GM12878 (cell line): ENCODE measurements at regions not wholly inside any gene's neighbourhood (a gene's known extent, or its start where the extent isn't known, plus 50 kb on each side); places are given as distances from the start of the nearest gene placed in this dataset.

Source experiments
- ATAC-seq: fragments of 200-7000 bp; cut with Tn5 transposase; 3 replicates; pipeline ENCODE4 v1.9.1; 2020; ENCODE audit warnings: mild to moderate bottlenecking, moderate library complexity
- BruUV-seq: library from RNA; stranded (reverse); fragments of 400-500 nt; replicated peaks from 2 replicates; lab custom pipeline; 2021; lab: Mats Ljungman, UMichigan
- CTCF ChIA-PET: fragments of 300-600 bp; sonication (Branson Sonifier 250); formaldehyde crosslinking; extraction: SDS; loops from one replicate; lab custom pipeline; 2021; ENCODE audit warnings: inconsistent platforms; lab: Yijun Ruan, JAX
- POLR2A ChIA-PET: fragments of 350-600 bp; formaldehyde crosslinking; extraction: SDS; loops from one replicate; lab custom pipeline; 2021; ENCODE audit warnings: inconsistent platforms; lab: Charles Lee
- RAD21 ChIA-PET: fragments of 300-600 bp; sonication (Branson Sonifier 250); formaldehyde crosslinking; loops from one replicate; lab custom pipeline; 2023; ENCODE audit warnings: antibody characterized with exemption; ENCODE audit not compliant: unreplicated experiment; lab: Charles Lee
- SMC1A ChIA-PET: fragments of 300-600 bp; sonication (Branson Sonifier 250); formaldehyde crosslinking; loops from one replicate; lab custom pipeline; 2023; ENCODE audit not compliant: unreplicated experiment, uncharacterized antibody; lab: Charles Lee
- DNase-seq: peaks from one replicate; pipeline ENCODE4 v3.0.0-alpha.2; 2011; ENCODE audit warnings: low read depth, low spot score
- FAIRE-seq: peaks from 3 replicates; lab custom pipeline; 2011; peaks lifted over from hg19 to GRCh38; lab: Jason Lieb, UNC
- H2AFZ ChIP-seq: 2 replicates; pipeline ENCODE4 v1.6.0; 2011; ENCODE audit warnings: low read depth, low read length, control low read depth; ENCODE audit not compliant: control insufficient read depth
- H3K27ac ChIP-seq: 2 replicates; pipeline ENCODE4 v1.5.1; 2011; ENCODE audit warnings: control low read depth; ENCODE audit not compliant: control insufficient read depth, insufficient read depth
- H3K27me3 ChIP-seq, 2 experiments: replicated peaks in 1 of 2; 2 replicates each; pipeline versions ENCODE4 v1.6.0 to v1.6.1; 2011; ENCODE audit warnings: low read length in 1 of 2; ENCODE audit not compliant: control insufficient read depth in 2 of 2, insufficient read depth in 2 of 2
- H3K36me3 ChIP-seq, 2 experiments: 2 replicates each; pipeline ENCODE4 v1.5.1; 2011; ENCODE audit warnings: low read length in 1 of 2; ENCODE audit not compliant: control insufficient read depth in 2 of 2, insufficient read depth in 2 of 2
- H3K4me1 ChIP-seq: 2 replicates; pipeline ENCODE4 v1.6.1; 2011; ENCODE audit warnings: mild to moderate bottlenecking, low read length, moderate library complexity, mixed read lengths; ENCODE audit not compliant: control insufficient read depth, insufficient read depth
- H3K4me2 ChIP-seq: 2 replicates; pipeline ENCODE4 v1.6.0; 2011; ENCODE audit warnings: control low read depth; ENCODE audit not compliant: control insufficient read depth, insufficient read depth
- H3K4me3 ChIP-seq: fragments of 200-600 bp; sonication (generic); 2 replicates; pipeline ENCODE4 v1.5.1; 2016
- H3K79me2 ChIP-seq: 2 replicates; pipeline ENCODE4 v1.6.0; 2011; ENCODE audit warnings: low read length; ENCODE audit not compliant: control insufficient read depth, insufficient read depth
- H3K9ac ChIP-seq: 2 replicates; pipeline ENCODE4 v1.8.0; 2011; ENCODE audit warnings: low read length, control low read depth, mixed read lengths; ENCODE audit not compliant: control insufficient read depth, insufficient read depth
- H3K9me3 ChIP-seq: replicated peaks from 3 replicates; pipeline ENCODE4 v1.5.1; 2011; ENCODE audit warnings: mild to moderate bottlenecking, low read length; ENCODE audit not compliant: control insufficient read depth, insufficient read depth
- H4K20me1 ChIP-seq: 2 replicates; pipeline ENCODE4 v1.6.0; 2011; ENCODE audit not compliant: control insufficient read depth, insufficient read depth
- BHLHE40 ChIP-seq, 2 experiments: fragments of 450-650 bp in 1 of 2; IDR thresholded peaks; 2 replicates each; pipeline ENCODE4 v1.6.1; 2011 to 2017; ENCODE audit warnings: low read depth in 2 of 2, borderline replicate concordance in 1 of 2, improper control_type of control experiment in 1 of 2, low read length in 1 of 2, mild to moderate bottlenecking in 1 of 2
- EZH2 ChIP-seq: IDR thresholded peaks from 2 replicates; pipeline ENCODE4 v1.6.1; 2012; ENCODE audit warnings: low read depth, mild to moderate bottlenecking, control low read depth, inconsistent platforms, low read length, borderline replicate concordance; ENCODE audit not compliant: control insufficient read depth
- HDAC2 ChIP-seq: fragments of 200-600 bp; sonication (generic); IDR thresholded peaks from 2 replicates; pipeline ENCODE4 v1.6.1; 2017
- MYC ChIP-seq: IDR thresholded peaks from 2 replicates; pipeline ENCODE4 v1.6.1; 2011; ENCODE audit warnings: mild to moderate bottlenecking, low read length, moderate library complexity, inconsistent platforms; ENCODE audit not compliant: insufficient read depth, insufficient replicate concordance, insufficient read length, severe bottlenecking
- NR2C1 ChIP-seq: fragments of 450-650 bp; IDR thresholded peaks from 2 replicates; pipeline ENCODE4 v1.6.1; 2017; ENCODE audit warnings: antibody characterized with exemption, mild to moderate bottlenecking, moderate library complexity
- PML ChIP-seq: IDR thresholded peaks from 2 replicates; pipeline ENCODE4 v1.6.1; 2012; ENCODE audit warnings: low read length, inconsistent platforms
- POLR2A ChIP-seq: IDR thresholded peaks from 2 replicates; pipeline ENCODE4 v1.6.1; 2011; ENCODE audit warnings: low read depth, mild to moderate bottlenecking, low read length
- POLR2AphosphoS2 ChIP-seq: IDR thresholded peaks from 2 replicates; pipeline ENCODE4 v1.6.1; 2011; ENCODE audit warnings: low read depth, mild to moderate bottlenecking, low read length, improper control_type of control experiment, moderate library complexity
- RAD51 ChIP-seq: fragments of 450-650 bp; IDR thresholded peaks from 2 replicates; pipeline ENCODE4 v1.6.1; 2016; ENCODE audit warnings: moderate library complexity, mild to moderate bottlenecking, inconsistent platforms
- RUNX3 ChIP-seq: IDR thresholded peaks from 2 replicates; pipeline ENCODE4 v1.6.1; 2012; ENCODE audit warnings: low read length, inconsistent platforms
- TAF1 ChIP-seq: IDR thresholded peaks from 2 replicates; pipeline ENCODE4 v1.6.1; 2011; ENCODE audit warnings: mild to moderate bottlenecking, low read depth, low read length, borderline replicate concordance
- WRNIP1 ChIP-seq: IDR thresholded peaks from 2 replicates; pipeline ENCODE4 v1.6.1; 2011; ENCODE audit warnings: low read depth, low read length, improper control_type of control experiment, borderline replicate concordance
- ZBED1 ChIP-seq: IDR thresholded peaks from 2 replicates; pipeline ENCODE4 v1.6.1; 2016; ENCODE audit warnings: borderline replicate concordance
- WGBS: methylation state at CpG from one replicate; pipeline ENCODE4 v1.1.6; 2016; ENCODE audit warnings: low lambda C conversion rate; ENCODE audit not compliant: insufficient replicate concordance, insufficient coverage; ENCODE audit errors: missing lambda C conversion rate; 5-methylcytosine and 5-hydroxymethylcytosine counted together
- in situ Hi-C: fragments of 300-500 bp; cut with MboI; formaldehyde crosslinking; loops from 9 replicates; pipeline ENCODE4 v1.14.3; 2018; ENCODE audit warnings: mixed read lengths
- intact Hi-C: fragments of 100-400 bp; cut with micrococcal nuclease; formaldehyde crosslinking; loops from one replicate; pipeline ENCODE4 v1.14.2; 2022; ENCODE audit not compliant: unreplicated experiment
- TF ChIP-seq, protein P1 (sequence below): fragments of 150-350 bp; IDR thresholded peaks from 2 replicates; pipeline ENCODE4 v1.6.1; 2014; ENCODE audit warnings: mild to moderate bottlenecking, low read depth, low read length
- TF ChIP-seq, protein P2 (sequence below): IDR thresholded peaks from 2 replicates; pipeline ENCODE4 v1.6.1; 2012; ENCODE audit warnings: mild to moderate bottlenecking, low read depth, low read length

DNA sequence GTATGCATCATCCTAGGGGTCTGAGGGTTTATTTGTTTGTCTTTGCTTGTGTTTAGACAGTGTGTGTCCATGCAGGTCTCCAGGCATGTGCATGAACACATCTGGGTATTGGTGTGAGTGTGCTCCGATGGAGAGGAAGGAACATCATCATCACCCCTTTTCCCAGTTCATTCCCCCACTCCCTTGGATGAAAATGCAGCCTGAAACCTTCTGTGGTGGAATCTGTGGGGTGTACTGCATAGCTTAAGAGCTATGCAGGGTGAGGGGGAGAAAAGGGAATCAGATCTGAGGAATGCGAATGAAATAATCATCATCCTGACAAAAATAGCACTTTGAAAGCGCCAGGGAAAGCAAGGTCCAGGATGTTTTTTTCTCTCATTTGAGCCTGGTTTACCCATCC lies 520.1 kb downstream of the NTRK3 start:
- WGBS, result 63% methylated on average over 3 of the region's 3 CpGs
- TF ChIP-seq, protein P1, sequence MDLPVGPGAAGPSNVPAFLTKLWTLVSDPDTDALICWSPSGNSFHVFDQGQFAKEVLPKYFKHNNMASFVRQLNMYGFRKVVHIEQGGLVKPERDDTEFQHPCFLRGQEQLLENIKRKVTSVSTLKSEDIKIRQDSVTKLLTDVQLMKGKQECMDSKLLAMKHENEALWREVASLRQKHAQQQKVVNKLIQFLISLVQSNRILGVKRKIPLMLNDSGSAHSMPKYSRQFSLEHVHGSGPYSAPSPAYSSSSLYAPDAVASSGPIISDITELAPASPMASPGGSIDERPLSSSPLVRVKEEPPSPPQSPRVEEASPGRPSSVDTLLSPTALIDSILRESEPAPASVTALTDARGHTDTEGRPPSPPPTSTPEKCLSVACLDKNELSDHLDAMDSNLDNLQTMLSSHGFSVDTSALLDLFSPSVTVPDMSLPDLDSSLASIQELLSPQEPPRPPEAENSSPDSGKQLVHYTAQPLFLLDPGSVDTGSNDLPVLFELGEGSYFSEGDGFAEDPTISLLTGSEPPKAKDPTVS, result no peak
- TF ChIP-seq PML, result no peak
- TF ChIP-seq TAF1, result no peak
- TF ChIP-seq WRNIP1, result no peak
- TF ChIP-seq POLR2AphosphoS2, result no peak
- TF ChIP-seq RUNX3, result no peak
- no peak overlapping the region for H3K4me3 ChIP-seq
- ATAC-seq (no peak), FAIRE-seq (no peak), DNase-seq (no peak)
- ChIA-PET RAD21 (no interaction called here), POLR2A (no interaction called here), SMC1A (interaction anchor here (0.6 kb wide), 1 partner anchor 44 kb away, joined by 3 read pairs; no protein-coding TSS in a partner anchor), CTCF (no interaction called here)
- H3K9ac ChIP-seq, result no peak overlapping the region
- no peaks in the 10 kb centered on the region for H3K27me3 ChIP-seq
- H2AFZ ChIP-seq, result no peak overlapping the region
- H3K36me3 ChIP-seq, result no peaks in the 10 kb centered on the region
- no peaks in the 10 kb centered on the region for H3K79me2 ChIP-seq
- no peaks in the 10 kb centered on the region for H3K4me1 ChIP-seq
- H3K9me3 ChIP-seq, result no peaks in the 10 kb centered on the region
- BruUV-seq, result no TSS peak
- intact Hi-C loops, result no loop called here
- no peak overlapping the region for H3K4me2 ChIP-seq
- no peaks in the 10 kb centered on the region for H4K20me1 ChIP-seq
- H3K27ac ChIP-seq, result no peak overlapping the region
- in situ Hi-C loops, result no loop called here

DNA sequence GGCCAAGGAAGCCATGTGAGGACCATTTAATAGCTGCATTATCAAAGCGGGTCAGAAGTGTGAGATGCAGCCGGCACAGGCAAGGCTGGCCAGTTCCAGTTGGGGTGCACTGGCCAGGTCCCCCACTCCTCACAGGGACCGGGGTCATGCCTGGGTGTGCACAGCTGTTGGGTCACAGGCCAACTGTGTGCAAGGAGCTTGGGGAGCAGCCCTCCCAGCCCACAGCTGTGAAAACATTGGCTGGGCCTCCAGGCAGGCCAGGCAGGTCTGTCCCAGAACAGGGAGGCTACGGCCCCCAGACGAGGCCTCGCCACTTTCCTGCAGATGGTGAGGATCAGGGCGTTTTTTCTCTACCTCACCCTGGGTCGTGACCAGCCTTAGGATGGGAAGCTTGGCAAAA lies 521.0 kb downstream of the NTRK3 start:
- ChIA-PET SMC1A (no interaction called here), CTCF (no interaction called here), POLR2A (no interaction called here), RAD21 (no interaction called here)
- WGBS, result 43% methylated on average over 8 of the region's 8 CpGs
- Histone ChIP-seq H4K20me1 (no peaks in the 10 kb centered on the region), H3K36me3 (no peaks in the 10 kb centered on the region), H3K79me2 (no peaks in the 10 kb centered on the region), H3K27me3 (no peaks in the 10 kb centered on the region), H3K9ac (no peak overlapping the region), H3K9me3 (no peaks in the 10 kb centered on the region), H2AFZ (no peak overlapping the region), H3K4me2 (no peak overlapping the region), H3K4me1 (no peaks in the 10 kb centered on the region), H3K27ac (no peak overlapping the region), H3K4me3 (no peak overlapping the region)
- in situ Hi-C loops, result no loop called here
- ATAC-seq, result no peak
- no peak for FAIRE-seq
- no TSS peak for BruUV-seq
- no peak for DNase-seq
- intact Hi-C loops, result no loop called here
- TF ChIP-seq NR2C1 (no peak), MYC (no peak), POLR2A (no peak), EZH2 (no peak), ZBED1 (no peak), RAD51 (no peak), HDAC2 (no peak), BHLHE40 (IDR thresholded peaks at IDR 0.05; ENCODE audit: borderline replicate concordance in 1 of 2, low read depth in 2 of 2, low read length in 1 of 2) (no peak)
- TF ChIP-seq, protein P2, sequence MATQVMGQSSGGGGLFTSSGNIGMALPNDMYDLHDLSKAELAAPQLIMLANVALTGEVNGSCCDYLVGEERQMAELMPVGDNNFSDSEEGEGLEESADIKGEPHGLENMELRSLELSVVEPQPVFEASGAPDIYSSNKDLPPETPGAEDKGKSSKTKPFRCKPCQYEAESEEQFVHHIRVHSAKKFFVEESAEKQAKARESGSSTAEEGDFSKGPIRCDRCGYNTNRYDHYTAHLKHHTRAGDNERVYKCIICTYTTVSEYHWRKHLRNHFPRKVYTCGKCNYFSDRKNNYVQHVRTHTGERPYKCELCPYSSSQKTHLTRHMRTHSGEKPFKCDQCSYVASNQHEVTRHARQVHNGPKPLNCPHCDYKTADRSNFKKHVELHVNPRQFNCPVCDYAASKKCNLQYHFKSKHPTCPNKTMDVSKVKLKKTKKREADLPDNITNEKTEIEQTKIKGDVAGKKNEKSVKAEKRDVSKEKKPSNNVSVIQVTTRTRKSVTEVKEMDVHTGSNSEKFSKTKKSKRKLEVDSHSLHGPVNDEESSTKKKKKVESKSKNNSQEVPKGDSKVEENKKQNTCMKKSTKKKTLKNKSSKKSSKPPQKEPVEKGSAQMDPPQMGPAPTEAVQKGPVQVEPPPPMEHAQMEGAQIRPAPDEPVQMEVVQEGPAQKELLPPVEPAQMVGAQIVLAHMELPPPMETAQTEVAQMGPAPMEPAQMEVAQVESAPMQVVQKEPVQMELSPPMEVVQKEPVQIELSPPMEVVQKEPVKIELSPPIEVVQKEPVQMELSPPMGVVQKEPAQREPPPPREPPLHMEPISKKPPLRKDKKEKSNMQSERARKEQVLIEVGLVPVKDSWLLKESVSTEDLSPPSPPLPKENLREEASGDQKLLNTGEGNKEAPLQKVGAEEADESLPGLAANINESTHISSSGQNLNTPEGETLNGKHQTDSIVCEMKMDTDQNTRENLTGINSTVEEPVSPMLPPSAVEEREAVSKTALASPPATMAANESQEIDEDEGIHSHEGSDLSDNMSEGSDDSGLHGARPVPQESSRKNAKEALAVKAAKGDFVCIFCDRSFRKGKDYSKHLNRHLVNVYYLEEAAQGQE, result no peak
